NCI-H2081 (cell line): ENCODE measurements at regions not wholly inside any gene's neighbourhood (a gene's known extent, or its start where the extent isn't known, plus 50 kb on each side); places are given as distances from the start of the nearest gene placed in this dataset.
"Not testable (repeated sequence)": the region's sequence is repeated elsewhere in the genome, so short reads cannot be mapped to it uniquely, and the experiment has no call there.

Experiments
- DNase-seq, 2 experiments: peaks; one replicate each; lab custom pipeline; 2025; lab: John Stamatoyannopoulos, UW

GRCh38 chr13:37163641-37164265 lies 58.3 kb upstream of the CSNK1A1L start:
- DNase-seq = no peak

GRCh38 chr13:37158481-37158880 lies 53.0 kb upstream of the CSNK1A1L start:
- DNase-seq = no peak

GRCh38 chr13:37155613-37156097 lies 50.2 kb upstream of the CSNK1A1L start:
- not testable (repeated sequence) for DNase-seq
